GM12864 (cell line): ENCODE measurements at regions not wholly inside any gene's neighbourhood (a gene's known extent, or its start where the extent isn't known, plus 50 kb on each side); places are given as distances from the start of the nearest gene placed in this dataset.

ENCODE experiments used
- DNase-seq: peaks from one replicate; pipeline ENCODE4 v3.0.0-alpha.2; 2011; ENCODE audit warnings: low read depth
- H3K4me3 ChIP-seq: 2 replicates; pipeline ENCODE4 v1.5.1; 2011; ENCODE audit warnings: mild to moderate bottlenecking, low read depth, low read length, control low read depth
- TF ChIP-seq, protein P1 (sequence below): IDR thresholded peaks from 2 replicates; pipeline ENCODE4 v1.5.1; 2011; ENCODE audit warnings: low read depth, mild to moderate bottlenecking, moderate library complexity, low read length, control low read depth, inconsistent platforms; ENCODE audit errors: missing control alignments

DNA sequence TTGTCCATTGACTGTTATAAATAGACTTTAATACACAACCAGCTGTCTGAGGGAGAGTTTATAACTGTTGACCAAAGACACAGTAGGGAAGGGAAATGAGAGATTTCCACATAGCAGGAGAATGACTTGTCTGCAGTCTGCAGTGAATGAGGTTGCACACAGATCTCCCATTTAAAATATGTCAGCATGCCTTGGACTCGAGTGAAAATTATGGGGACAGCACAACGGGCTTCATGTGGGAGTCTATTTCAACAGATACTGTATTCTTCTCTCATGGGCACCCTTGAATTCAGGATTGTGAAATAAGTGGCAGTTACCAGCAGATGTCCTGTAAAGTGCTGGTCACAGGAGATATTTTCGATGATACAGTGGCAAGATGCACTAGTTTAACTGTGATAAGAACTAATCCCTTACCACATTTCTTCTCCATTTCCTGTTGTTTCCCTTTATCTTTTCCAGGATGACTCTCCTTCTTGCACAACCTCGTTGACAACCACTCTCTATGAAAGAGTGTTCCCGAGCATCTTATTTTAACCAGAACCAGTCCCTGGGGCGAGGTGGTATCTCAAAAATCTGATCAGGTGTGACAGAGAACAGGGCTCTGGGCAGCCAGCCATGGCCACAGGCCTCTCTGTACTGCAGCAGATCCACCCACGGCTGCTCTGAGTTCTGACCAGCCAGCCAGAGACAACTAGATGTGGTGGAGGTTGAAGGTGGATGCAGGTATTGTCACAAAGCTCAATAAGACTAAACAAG, 51.5 kb upstream of the MAP3K1 start:
- no peak overlapping the region for H3K4me3 ChIP-seq
- DNase-seq, result no peak
- TF ChIP-seq, protein P1, sequence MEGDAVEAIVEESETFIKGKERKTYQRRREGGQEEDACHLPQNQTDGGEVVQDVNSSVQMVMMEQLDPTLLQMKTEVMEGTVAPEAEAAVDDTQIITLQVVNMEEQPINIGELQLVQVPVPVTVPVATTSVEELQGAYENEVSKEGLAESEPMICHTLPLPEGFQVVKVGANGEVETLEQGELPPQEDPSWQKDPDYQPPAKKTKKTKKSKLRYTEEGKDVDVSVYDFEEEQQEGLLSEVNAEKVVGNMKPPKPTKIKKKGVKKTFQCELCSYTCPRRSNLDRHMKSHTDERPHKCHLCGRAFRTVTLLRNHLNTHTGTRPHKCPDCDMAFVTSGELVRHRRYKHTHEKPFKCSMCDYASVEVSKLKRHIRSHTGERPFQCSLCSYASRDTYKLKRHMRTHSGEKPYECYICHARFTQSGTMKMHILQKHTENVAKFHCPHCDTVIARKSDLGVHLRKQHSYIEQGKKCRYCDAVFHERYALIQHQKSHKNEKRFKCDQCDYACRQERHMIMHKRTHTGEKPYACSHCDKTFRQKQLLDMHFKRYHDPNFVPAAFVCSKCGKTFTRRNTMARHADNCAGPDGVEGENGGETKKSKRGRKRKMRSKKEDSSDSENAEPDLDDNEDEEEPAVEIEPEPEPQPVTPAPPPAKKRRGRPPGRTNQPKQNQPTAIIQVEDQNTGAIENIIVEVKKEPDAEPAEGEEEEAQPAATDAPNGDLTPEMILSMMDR, result no peak

DNA sequence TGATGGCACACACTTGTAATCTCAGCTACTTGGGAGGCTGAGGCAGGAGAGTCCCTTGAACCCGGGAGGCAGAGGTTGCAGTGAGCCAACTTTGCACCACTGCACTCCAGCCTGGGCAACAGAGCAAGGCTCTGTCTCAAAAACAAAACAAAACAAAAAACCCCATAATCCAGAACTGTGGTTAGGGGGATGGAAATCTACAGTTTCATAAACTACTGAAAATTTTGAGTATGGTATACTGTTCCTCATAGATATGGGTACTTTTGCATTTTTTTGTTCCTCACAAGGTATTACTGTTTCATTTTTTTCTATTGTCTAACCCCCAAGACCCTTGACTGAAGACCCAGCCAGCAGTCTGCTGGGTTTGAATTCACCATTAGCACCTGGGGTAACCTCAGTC, 52.2 kb upstream of the MAP3K1 start:
- TF ChIP-seq, protein P1, result no peak
- no peak overlapping the region for H3K4me3 ChIP-seq
- DNase-seq, result no peak

DNA sequence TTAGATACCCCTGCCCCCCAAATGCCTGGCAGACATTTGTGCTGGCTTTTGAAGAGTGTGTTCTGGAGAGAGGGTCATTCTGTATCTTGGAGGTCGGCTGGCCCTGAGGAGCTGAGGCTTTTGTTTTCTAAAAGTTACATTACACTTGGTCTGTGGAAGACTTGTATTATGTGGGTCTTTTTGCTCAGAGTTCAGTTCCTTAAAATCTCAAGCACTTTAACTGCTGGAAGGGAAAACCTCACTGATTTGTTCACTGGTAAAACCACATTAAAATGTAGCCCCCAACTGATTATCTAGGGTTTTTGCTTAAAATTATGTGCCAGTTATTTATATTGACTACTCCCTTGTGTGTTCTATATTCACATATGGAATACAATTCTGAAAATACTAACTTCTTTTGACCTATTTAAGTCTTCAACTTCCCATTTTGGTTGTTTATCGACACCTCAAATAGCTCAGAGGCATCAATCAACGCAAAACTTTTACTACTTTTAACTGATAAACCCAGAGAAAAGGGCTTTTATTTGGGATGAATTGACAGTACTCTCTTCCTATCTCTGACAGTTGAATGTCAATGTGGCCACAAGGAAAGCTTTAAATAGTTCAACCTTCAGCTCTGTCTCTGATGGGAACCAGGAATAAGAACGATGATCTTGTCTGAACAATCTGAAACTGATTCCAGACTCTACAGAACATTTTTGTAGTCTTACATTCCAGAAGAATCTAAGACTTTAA, 54.0 kb upstream of the MAP3K1 start:
- TF ChIP-seq, protein P1, result no peak
- DNase-seq, result no peak

DNA sequence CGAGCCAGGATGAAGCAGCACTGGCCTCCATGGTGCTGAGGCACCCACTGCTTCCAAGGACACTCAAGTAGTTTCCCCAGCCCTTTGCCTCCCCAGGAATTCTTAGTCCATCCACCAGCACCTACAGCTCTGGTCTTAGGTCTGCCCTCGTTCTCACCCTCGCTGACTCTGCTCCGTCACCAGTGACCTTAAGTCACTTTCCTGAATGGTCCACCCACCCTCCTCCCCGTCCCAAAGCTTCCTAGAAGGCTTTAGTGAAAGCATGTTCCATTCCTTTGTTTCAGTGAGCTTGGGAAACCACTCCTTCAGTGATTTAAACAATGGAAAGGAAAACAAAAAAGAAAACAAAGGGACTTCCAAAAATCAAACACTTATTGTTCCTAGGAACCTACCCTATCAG, 54.6 kb upstream of the MAP3K1 start:
- no peak for DNase-seq
- no peak overlapping the region for H3K4me3 ChIP-seq
- TF ChIP-seq, protein P1, result no peak

More for the DNA sequence above, 54.0 kb upstream of the MAP3K1 start:
- H3K4me3 ChIP-seq, result no peak overlapping the region

DNA sequence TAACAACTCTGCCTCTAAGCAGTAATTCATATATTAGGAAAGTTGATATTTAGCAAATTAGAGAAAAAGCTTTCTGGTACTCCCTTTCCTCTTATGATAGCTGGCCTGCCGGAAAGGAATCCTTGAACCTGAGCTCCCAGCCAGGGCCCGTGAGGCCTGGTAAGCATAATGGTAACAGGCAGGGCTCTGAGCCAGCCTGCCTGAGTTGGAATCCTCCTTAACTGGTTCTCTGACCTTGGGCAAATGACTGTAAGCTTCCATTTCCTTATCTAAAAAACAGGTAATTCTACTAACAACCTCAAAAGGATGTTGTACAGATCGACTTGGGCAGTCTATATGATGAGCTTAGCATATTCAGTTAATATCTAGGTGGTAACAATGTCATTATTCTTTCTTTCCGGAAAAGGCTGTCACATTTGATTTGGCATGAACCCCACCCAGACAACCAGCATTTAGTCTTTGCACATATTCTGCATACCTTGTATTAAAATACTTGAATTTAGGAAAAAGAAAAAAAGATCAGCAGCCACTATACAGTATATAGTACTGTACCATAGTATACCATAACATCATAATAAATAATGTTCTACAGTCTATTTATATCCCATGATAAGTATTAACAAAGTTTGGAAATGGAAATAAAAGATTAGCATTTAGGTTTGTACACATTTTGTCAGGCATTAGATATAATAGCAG, 55.7 kb upstream of the MAP3K1 start:
- H3K4me3 ChIP-seq, result no peak overlapping the region
- DNase-seq, result no peak
- TF ChIP-seq, protein P1, result no peak

DNA sequence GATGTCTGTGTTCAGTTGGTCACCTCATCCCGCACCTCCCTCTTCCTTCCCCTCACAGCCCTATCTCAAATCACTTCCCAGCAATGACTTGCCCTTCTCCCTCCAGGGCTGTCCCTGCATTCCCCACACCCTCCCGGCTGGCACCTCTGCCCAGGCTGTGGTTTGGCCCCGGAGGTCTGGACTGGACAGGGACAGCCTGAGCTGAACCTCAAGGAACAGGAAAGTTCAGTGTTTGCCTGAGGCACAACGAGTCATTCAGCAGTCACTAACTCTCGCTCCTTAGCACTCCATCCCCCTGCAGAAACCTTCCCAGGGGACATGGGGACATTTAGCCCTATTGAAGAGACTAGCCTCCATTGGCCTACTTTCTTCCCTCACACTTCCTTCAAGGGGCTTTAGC, 58.3 kb upstream of the MAP3K1 start:
- no peak for DNase-seq
- H3K4me3 ChIP-seq, result no peak overlapping the region
- TF ChIP-seq, protein P1, result no peak
